ENCODE measurements at regions not wholly inside any gene's neighbourhood (a gene's known extent, or its start where the extent isn't known, plus 50 kb on each side); places are given as distances from the start of the nearest gene placed in this dataset.

DNA sequence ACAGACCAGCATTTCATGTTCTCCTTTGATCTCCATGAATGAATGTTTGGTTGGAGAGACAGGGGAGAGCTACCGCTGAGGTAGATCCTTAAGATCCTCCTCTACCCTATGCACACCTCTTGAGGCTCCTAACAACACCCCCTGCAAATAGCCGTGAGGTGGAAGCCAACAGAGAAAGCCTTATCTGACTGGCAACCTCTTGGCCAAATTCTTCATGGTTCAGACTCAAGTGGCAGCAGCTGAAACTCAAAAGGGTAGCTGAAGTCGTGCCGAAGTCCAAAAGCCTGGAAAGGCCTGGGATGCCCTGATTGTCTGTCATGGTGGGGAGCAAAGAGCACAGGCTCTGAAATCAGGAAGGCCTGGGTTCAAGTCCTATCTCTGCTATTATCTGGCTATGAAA is 184.9 kb downstream of the SEC61B start:
- TF ChIP-seq, protein P1, sequence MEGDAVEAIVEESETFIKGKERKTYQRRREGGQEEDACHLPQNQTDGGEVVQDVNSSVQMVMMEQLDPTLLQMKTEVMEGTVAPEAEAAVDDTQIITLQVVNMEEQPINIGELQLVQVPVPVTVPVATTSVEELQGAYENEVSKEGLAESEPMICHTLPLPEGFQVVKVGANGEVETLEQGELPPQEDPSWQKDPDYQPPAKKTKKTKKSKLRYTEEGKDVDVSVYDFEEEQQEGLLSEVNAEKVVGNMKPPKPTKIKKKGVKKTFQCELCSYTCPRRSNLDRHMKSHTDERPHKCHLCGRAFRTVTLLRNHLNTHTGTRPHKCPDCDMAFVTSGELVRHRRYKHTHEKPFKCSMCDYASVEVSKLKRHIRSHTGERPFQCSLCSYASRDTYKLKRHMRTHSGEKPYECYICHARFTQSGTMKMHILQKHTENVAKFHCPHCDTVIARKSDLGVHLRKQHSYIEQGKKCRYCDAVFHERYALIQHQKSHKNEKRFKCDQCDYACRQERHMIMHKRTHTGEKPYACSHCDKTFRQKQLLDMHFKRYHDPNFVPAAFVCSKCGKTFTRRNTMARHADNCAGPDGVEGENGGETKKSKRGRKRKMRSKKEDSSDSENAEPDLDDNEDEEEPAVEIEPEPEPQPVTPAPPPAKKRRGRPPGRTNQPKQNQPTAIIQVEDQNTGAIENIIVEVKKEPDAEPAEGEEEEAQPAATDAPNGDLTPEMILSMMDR (conservative IDR thresholded peaks at IDR 0.05; ENCODE audit: low read length) = no peak
- no peak for TF ChIP-seq EZH2phosphoT487 (IDR thresholded peaks at IDR 0.05; ENCODE audit: borderline replicate concordance, low read depth, low read length)
